Body of pancreas (tissue), 4 donors: ENCODE measurements at regions not wholly inside any gene's neighbourhood (a gene's known extent, or its start where the extent isn't known, plus 50 kb on each side); places are given as distances from the start of the nearest gene placed in this dataset.

Experiments used
- CTCF ChIP-seq, 7 experiments: fragments of 450-650 bp in 4 of 7; fragments of 200-600 bp in 3 of 7; sonication (generic) in 3 of 7; IDR thresholded peaks; one replicate each; pipeline ENCODE4 v1.5.1; 2016 to 2019; ENCODE audit warnings: antibody characterized with exemption in 7 of 7
- POLR2A ChIP-seq, 3 donors: fragments of 450-650 bp; IDR thresholded peaks; one replicate each; pipeline ENCODE4 v1.6.1; 2016; ENCODE audit warnings: antibody characterized with exemption in 3 of 3, mild to moderate bottlenecking in 2 of 3

DNA sequence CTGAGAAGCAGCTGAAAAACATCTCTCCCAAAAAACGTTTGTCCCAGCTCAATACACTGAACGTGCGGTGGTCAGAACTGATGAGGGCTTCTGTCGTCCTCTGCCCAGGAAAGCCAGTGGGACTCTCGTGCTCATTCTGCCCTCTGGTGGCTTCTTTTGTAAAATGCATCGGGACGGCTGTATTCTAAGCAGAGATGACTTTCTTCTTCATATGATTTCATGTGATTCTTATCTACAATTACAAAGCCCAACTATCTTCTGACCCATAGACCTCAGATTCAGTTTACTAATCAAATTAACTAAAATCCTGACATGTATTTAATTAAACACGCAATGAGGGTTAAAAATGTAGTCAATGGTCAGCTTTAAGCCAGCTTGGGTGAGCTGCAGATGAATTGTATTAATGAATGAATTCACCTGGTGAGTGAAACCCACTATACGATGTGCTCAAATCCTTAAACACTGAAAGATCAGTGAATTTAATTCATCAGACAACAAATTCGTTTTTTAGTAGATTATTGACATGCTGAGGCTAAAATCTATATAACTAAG, 117.6 kb upstream of the FAM204A start:
- TF ChIP-seq CTCF (IDR thresholded peaks at IDR 0.05) (peak; percentile 46 to 75 (median 64)), POLR2A (IDR thresholded peaks at IDR 0.05) (no peak)
